Fibroblast of pulmonary artery (primary cell): ENCODE measurements at regions not wholly inside any gene's neighbourhood (a gene's known extent, or its start where the extent isn't known, plus 50 kb on each side); places are given as distances from the start of the nearest gene placed in this dataset.

Experiments used
- DNase-seq: peaks from one replicate; pipeline ENCODE4 v3.0.0-alpha.2; 2010; ENCODE audit warnings: low read depth
- H3K4me3 ChIP-seq: replicated peaks from 2 replicates; pipeline ENCODE4 v1.5.1; 2011; ENCODE audit warnings: low read depth, mild to moderate bottlenecking, control low read depth, low read length, moderate library complexity
- CTCF ChIP-seq: IDR thresholded peaks from 2 replicates; pipeline ENCODE4 v1.5.1; 2011; ENCODE audit warnings: mild to moderate bottlenecking, control low read depth, low read length, inconsistent platforms; ENCODE audit errors: missing control alignments

GRCh38 chr2:196479350-196479749, 160.2 kb upstream of the CCDC150 start:
- peak; percentile 71 for DNase-seq
- TF ChIP-seq CTCF, result no peak
- H3K4me3 ChIP-seq, result no peak overlapping the region

- no peak for DNase-seq
- H3K4me3 ChIP-seq, result no peak overlapping the region
- TF ChIP-seq CTCF, result no peak
These were observed 158.7 kb upstream of the CCDC150 start for GRCh38 chr2:196480653-196481323.

GRCh38 chr2:196481324-196481697, 158.2 kb upstream of the CCDC150 start:
- H3K4me3 ChIP-seq, result no peak overlapping the region
- peak; percentile 50 for DNase-seq
- no peak for TF ChIP-seq CTCF

GRCh38 chr2:196482119-196483065, 157.1 kb upstream of the CCDC150 start:
- DNase-seq, result peak; percentile 38
- no peak for TF ChIP-seq CTCF
- H3K4me3 ChIP-seq, result no peak overlapping the region

- no peak for TF ChIP-seq CTCF
- H3K4me3 ChIP-seq, result no peak overlapping the region
- no peak for DNase-seq
These were observed 153.4 kb upstream of the CCDC150 start for GRCh38 chr2:196486146-196486545.

- no peak for DNase-seq
- TF ChIP-seq CTCF, result no peak
- no peak overlapping the region for H3K4me3 ChIP-seq
These were observed 152.1 kb upstream of the CCDC150 start for GRCh38 chr2:196487417-196487816.

- no peak for DNase-seq
- TF ChIP-seq CTCF, result no peak
- H3K4me3 ChIP-seq, result no peak overlapping the region
These were observed 150.1 kb upstream of the CCDC150 start for GRCh38 chr2:196489371-196489770.
